ENCODE measurements at regions not wholly inside any gene's neighbourhood (a gene's known extent, or its start where the extent isn't known, plus 50 kb on each side); places are given as distances from the start of the nearest gene placed in this dataset.

- no peaks in the 10 kb centered on the region for H3K36me3 ChIP-seq
- H3K4me3 ChIP-seq = no peak overlapping the region
- no peak overlapping the region for H3K27ac ChIP-seq
- 56 to 72% (median 67%) methylated on average over 7 of the region's 7 CpGs for WGBS, 5 donors
- H3K9me3 ChIP-seq = peaks cover 0 to 7% (median 3%) of the 10 kb centered on the region in 4 donors
- DNase-seq = no peak
- no peaks in the 10 kb centered on the region for H3K4me1 ChIP-seq
- no peaks in the 10 kb centered on the region for H3K27me3 ChIP-seq
- TF ChIP-seq POLR2A (IDR thresholded peaks at IDR 0.05) = no peak
- intact Hi-C loops (cut with DNase I; ENCODE audit: low total_unique reads) = no loop called here
Observed at GRCh38 chr17:71361656-71362450, 759.0 kb upstream of the SOX9 start.

GRCh38 chr17:71363661-71364060 is 757.2 kb upstream of the SOX9 start:
- no peak for DNase-seq
- Histone ChIP-seq H3K36me3 (no peaks in the 10 kb centered on the region), H3K4me3 (no peak overlapping the region), H3K9me3 (no peaks in the 10 kb centered on the region), H3K27me3 (no peaks in the 10 kb centered on the region), H3K27ac (no peak overlapping the region), H3K4me1 (no peaks in the 10 kb centered on the region)
- WGBS, 5 donors = 34 to 56% (median 50%) methylated on average over 2 of the region's 2 CpGs
- intact Hi-C loops (cut with DNase I; ENCODE audit: low total_unique reads) = no loop called here
- no peak for TF ChIP-seq CTCF (IDR thresholded peaks at IDR 0.05)
- TF ChIP-seq POLR2A (IDR thresholded peaks at IDR 0.05) = no peak
- no peak for TF ChIP-seq EP300 (IDR thresholded peaks at IDR 0.05)
- no peak for TF ChIP-seq POLR2AphosphoS5 (IDR thresholded peaks at IDR 0.05)

- WGBS, 5 donors = 73 to 85% (median 76%) methylated on average over 7 of the region's 7 CpGs
- Histone ChIP-seq H3K27me3 (no peaks in the 10 kb centered on the region), H3K9me3 (no peaks in the 10 kb centered on the region), H3K4me1 (no peaks in the 10 kb centered on the region), H3K4me3 (no peak overlapping the region), H3K27ac (no peak overlapping the region), H3K36me3 (no peaks in the 10 kb centered on the region)
- DNase-seq = no peak
- no peak for TF ChIP-seq POLR2AphosphoS5 (IDR thresholded peaks at IDR 0.05)
- no peak for TF ChIP-seq EP300 (IDR thresholded peaks at IDR 0.05)
- intact Hi-C loops (cut with DNase I; ENCODE audit: low total_unique reads) = no loop called here
Observed at GRCh38 chr17:71371809-71372208, 749.0 kb upstream of the SOX9 start.

GRCh38 chr17:71375948-71376347 is 744.9 kb upstream of the SOX9 start:
- intact Hi-C loops (cut with DNase I; ENCODE audit: low total_unique reads) = no loop called here
- no peak overlapping the region for H3K4me3 ChIP-seq
- no peak for DNase-seq
- no peaks in the 10 kb centered on the region for H3K36me3 ChIP-seq
- 91 to 100% (median 94%) methylated on average over 1 of the region's 1 CpG for WGBS, 5 donors
- no peaks in the 10 kb centered on the region for H3K27me3 ChIP-seq
- H3K9me3 ChIP-seq = no peaks in the 10 kb centered on the region
- no peaks in the 10 kb centered on the region for H3K4me1 ChIP-seq
- H3K27ac ChIP-seq = no peak overlapping the region
- no peak for TF ChIP-seq POLR2AphosphoS5 (IDR thresholded peaks at IDR 0.05)
- no peak for TF ChIP-seq POLR2A (IDR thresholded peaks at IDR 0.05)
- no peak for TF ChIP-seq CTCF (IDR thresholded peaks at IDR 0.05)
- no peak for TF ChIP-seq EP300 (IDR thresholded peaks at IDR 0.05)

- H3K27me3 ChIP-seq = no peaks in the 10 kb centered on the region
- TF ChIP-seq CTCF (IDR thresholded peaks at IDR 0.05) (no peak), POLR2A (IDR thresholded peaks at IDR 0.05) (no peak), EP300 (IDR thresholded peaks at IDR 0.05) (no peak), POLR2AphosphoS5 (IDR thresholded peaks at IDR 0.05) (no peak)
- H3K9me3 ChIP-seq = no peaks in the 10 kb centered on the region
- H3K36me3 ChIP-seq = no peaks in the 10 kb centered on the region
- 62 to 76% (median 72%) methylated on average over 6 of the region's 6 CpGs for WGBS, 5 donors
- H3K27ac ChIP-seq = no peak overlapping the region
- no peak overlapping the region for H3K4me3 ChIP-seq
- H3K4me1 ChIP-seq = no peaks in the 10 kb centered on the region
- no peak for DNase-seq
- intact Hi-C loops (cut with DNase I; ENCODE audit: low total_unique reads) = no loop called here
Observed at GRCh38 chr17:71376933-71377332, 743.9 kb upstream of the SOX9 start.

Data from stomach (tissue), 8 donors.